ENCODE measurements at regions not wholly inside any gene's neighbourhood (a gene's known extent, or its start where the extent isn't known, plus 50 kb on each side); places are given as distances from the start of the nearest gene placed in this dataset.

DNA sequence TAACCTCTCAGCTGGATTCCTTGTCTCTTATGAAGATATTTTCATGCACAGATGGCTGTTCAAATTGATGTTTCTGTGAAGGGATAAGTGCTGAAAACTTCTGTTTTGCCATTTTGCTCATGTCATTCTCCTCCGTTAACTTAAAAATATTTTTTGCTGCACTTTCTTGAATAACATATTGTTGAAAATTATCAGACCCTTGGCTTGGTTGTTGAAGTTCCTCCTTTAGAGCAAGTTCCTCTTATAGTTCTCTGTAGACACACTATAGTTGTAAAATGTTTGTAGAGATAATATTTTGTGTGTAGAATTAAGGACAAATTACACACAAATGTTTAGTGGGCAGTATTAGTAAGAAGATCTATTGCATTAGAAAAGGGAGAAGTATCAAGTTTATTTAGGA is 300.4 kb downstream of the SV2B start:
- ATAC-seq (ENCODE audit: low read depth): no peak

GRCh38 chr15:91407269-91407889 is 307.3 kb downstream of the SV2B start:
- H3K4me3 Mint-ChIP-seq: no peak overlapping the region
- POLR2A ChIA-PET: no interaction called here
- H3K27me3 Mint-ChIP-seq: peaks cover 2% of the 10 kb centered on the region
- intact Hi-C loops (cut with micrococcal nuclease): no loop called here
- no peak overlapping the region for H3K27ac Mint-ChIP-seq
- ATAC-seq (ENCODE audit: low read depth) (no peak), DNase-seq (no peak)
- no peaks in the 10 kb centered on the region for H3K36me3 Mint-ChIP-seq (ENCODE audit: low read depth)
- TF ChIP-seq, protein P1, sequence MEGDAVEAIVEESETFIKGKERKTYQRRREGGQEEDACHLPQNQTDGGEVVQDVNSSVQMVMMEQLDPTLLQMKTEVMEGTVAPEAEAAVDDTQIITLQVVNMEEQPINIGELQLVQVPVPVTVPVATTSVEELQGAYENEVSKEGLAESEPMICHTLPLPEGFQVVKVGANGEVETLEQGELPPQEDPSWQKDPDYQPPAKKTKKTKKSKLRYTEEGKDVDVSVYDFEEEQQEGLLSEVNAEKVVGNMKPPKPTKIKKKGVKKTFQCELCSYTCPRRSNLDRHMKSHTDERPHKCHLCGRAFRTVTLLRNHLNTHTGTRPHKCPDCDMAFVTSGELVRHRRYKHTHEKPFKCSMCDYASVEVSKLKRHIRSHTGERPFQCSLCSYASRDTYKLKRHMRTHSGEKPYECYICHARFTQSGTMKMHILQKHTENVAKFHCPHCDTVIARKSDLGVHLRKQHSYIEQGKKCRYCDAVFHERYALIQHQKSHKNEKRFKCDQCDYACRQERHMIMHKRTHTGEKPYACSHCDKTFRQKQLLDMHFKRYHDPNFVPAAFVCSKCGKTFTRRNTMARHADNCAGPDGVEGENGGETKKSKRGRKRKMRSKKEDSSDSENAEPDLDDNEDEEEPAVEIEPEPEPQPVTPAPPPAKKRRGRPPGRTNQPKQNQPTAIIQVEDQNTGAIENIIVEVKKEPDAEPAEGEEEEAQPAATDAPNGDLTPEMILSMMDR (IDR thresholded peaks at IDR 0.05): no peak
- no peaks in the 10 kb centered on the region for H3K9me3 Mint-ChIP-seq
- CTCF ChIA-PET: no interaction called here
- H3K4me1 Mint-ChIP-seq: no peaks in the 10 kb centered on the region

More for the DNA sequence above, 300.4 kb downstream of the SV2B start:
- H3K4me1 Mint-ChIP-seq: no peaks in the 10 kb centered on the region
- no peaks in the 10 kb centered on the region for H3K27me3 Mint-ChIP-seq
- CTCF ChIA-PET: no interaction called here
- TF ChIP-seq, protein P1 (IDR thresholded peaks at IDR 0.05): no peak
- POLR2A ChIA-PET: no interaction called here
- no peak overlapping the region for H3K4me3 Mint-ChIP-seq
- H3K36me3 Mint-ChIP-seq (ENCODE audit: low read depth): no peaks in the 10 kb centered on the region
- intact Hi-C loops (cut with micrococcal nuclease): no loop called here
- H3K27ac Mint-ChIP-seq: no peak overlapping the region
- peaks cover 2% of the 10 kb centered on the region for H3K9me3 Mint-ChIP-seq
- DNase-seq: no peak

- Mint-ChIP-seq H3K36me3 (ENCODE audit: low read depth) (no peaks in the 10 kb centered on the region), H3K27me3 (peaks cover 2% of the 10 kb centered on the region), H3K4me1 (no peaks in the 10 kb centered on the region), H3K9me3 (no peaks in the 10 kb centered on the region), H3K4me3 (no peak overlapping the region), H3K27ac (no peak overlapping the region)
- ATAC-seq (ENCODE audit: low read depth) (no peak), DNase-seq (no peak)
- TF ChIP-seq, protein P1 (IDR thresholded peaks at IDR 0.05): no peak
- intact Hi-C loops (cut with micrococcal nuclease): no loop called here
- ChIA-PET CTCF (no interaction called here), POLR2A (no interaction called here)
Observed at GRCh38 chr15:91408476-91409076, 308.5 kb downstream of the SV2B start.

DNA sequence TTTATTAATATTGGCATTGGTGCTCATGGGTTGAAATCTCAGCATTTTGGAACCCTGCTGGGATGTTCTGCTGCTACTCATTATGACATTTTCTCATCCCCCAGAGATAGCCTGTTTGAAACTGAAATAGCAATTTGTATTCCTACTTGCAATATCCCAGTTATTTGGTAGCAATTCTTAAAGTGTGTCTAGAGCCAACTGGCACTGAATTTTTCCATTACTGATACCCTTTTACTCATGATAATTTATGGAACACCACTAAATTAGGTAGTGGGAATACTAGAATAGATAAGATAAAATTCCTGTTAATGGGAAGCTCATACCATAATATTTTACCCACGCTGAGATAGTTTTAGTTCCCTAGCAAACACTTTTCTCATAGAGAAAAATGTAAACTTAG is 309.3 kb downstream of the SV2B start:
- Mint-ChIP-seq H3K4me3 (no peak overlapping the region), H3K27ac (no peak overlapping the region), H3K4me1 (no peaks in the 10 kb centered on the region), H3K27me3 (peaks cover 2% of the 10 kb centered on the region), H3K9me3 (peaks cover 4% of the 10 kb centered on the region), H3K36me3 (ENCODE audit: low read depth) (no peaks in the 10 kb centered on the region)
- intact Hi-C loops (cut with micrococcal nuclease): no loop called here
- ATAC-seq (ENCODE audit: low read depth) (no peak), DNase-seq (no peak)
- TF ChIP-seq, protein P1 (IDR thresholded peaks at IDR 0.05): no peak
- ChIA-PET POLR2A (no interaction called here), CTCF (no interaction called here)

DNA sequence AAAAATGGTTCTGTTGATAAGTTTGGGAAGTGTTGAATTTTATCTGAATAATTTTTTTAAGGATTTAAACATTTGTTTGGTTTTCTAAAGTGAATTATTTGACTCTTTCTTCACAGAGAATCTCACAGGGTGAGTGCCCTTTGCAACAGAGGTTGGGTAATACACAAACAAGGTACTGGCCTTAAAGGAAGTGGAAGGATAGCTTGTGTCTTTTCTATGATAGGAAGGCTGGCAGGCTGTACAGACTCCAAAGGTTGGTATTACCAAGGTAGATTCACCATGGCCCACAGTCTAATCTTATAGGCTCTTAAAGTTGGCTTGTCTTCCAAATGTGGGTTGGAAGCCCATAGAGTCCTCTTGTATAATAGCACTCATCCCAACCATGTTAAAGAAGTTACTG is 311.5 kb downstream of the SV2B start:
- CTCF ChIA-PET: no interaction called here
- ATAC-seq (ENCODE audit: low read depth) (no peak), DNase-seq (no peak)
- Mint-ChIP-seq H3K27me3 (peaks cover 2% of the 10 kb centered on the region), H3K27ac (no peak overlapping the region), H3K36me3 (ENCODE audit: low read depth) (no peaks in the 10 kb centered on the region), H3K4me1 (no peaks in the 10 kb centered on the region), H3K4me3 (no peak overlapping the region), H3K9me3 (peaks cover 4% of the 10 kb centered on the region)
- intact Hi-C loops (cut with micrococcal nuclease): no loop called here
- TF ChIP-seq, protein P1 (IDR thresholded peaks at IDR 0.05): no peak
- POLR2A ChIA-PET: no interaction called here
